HUES64 (cell line): ENCODE measurements at regions not wholly inside any gene's neighbourhood (a gene's known extent, or its start where the extent isn't known, plus 50 kb on each side); places are given as distances from the start of the nearest gene placed in this dataset.

ENCODE experiments used
- H3K27ac ChIP-seq: 2 replicates; pipeline ENCODE4 v1.7.0; 2013; ENCODE audit warnings: low read depth, low read length, inconsistent platforms
- H3K27me3 ChIP-seq: 2 replicates; pipeline ENCODE4 v1.6.1; 2013; ENCODE audit warnings: mild to moderate bottlenecking, low read length; ENCODE audit not compliant: insufficient read depth
- H3K36me3 ChIP-seq: 2 replicates; pipeline ENCODE4 v1.6.1; 2013; ENCODE audit warnings: mild to moderate bottlenecking, low read length; ENCODE audit not compliant: insufficient read depth
- H3K4me1 ChIP-seq: 2 replicates; pipeline ENCODE4 v1.6.1; 2013; ENCODE audit warnings: mild to moderate bottlenecking, low read length, moderate library complexity; ENCODE audit not compliant: insufficient read depth
- H3K4me3 ChIP-seq: 2 replicates; pipeline ENCODE4 v1.5.1; 2013; ENCODE audit warnings: mild to moderate bottlenecking, low read length, moderate library complexity
- H3K9ac ChIP-seq: 2 replicates; pipeline ENCODE4 v1.6.1; 2013; ENCODE audit warnings: mild to moderate bottlenecking, low read depth, low read length
- H3K9me3 ChIP-seq: 2 replicates; pipeline ENCODE4 v1.6.1; 2013; ENCODE audit warnings: low read depth, low read length; ENCODE audit not compliant: insufficient read depth
- WGBS: fragments of 150-250, 120-280 bp; methylation state at CpG from one replicate; pipeline ENCODE4 v1.1.7; 2013; ENCODE audit warnings: missing lambda C conversion rate; 5-methylcytosine and 5-hydroxymethylcytosine counted together

DNA sequence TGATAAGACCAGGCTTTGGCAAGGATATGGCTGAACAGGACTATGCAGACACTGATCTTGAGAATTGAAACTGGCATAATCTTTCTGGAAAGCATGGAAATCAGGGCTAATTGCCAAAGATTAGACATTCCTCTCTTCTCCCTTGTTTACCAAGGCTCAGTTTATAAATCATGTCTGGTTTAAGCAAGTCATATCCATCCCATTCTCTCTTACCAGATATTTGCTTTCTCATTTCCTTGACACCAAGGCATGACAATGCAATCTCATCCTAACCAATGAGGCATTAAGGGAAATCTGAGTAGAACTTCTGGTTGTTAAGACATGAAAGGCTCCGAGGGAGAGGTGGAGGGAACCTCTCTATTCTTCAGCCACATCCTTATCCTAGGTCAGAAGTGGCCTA is 110.3 kb upstream of the CEP85L start:
- Histone ChIP-seq H3K9me3 (no peaks in the 10 kb centered on the region), H3K4me3 (no peak overlapping the region), H3K27ac (no peak overlapping the region), H3K4me1 (no peaks in the 10 kb centered on the region), H3K27me3 (no peaks in the 10 kb centered on the region), H3K36me3 (no peaks in the 10 kb centered on the region), H3K9ac (no peak overlapping the region)
- no CpG with 5 or more reads among the region's 1 CpG for WGBS

DNA sequence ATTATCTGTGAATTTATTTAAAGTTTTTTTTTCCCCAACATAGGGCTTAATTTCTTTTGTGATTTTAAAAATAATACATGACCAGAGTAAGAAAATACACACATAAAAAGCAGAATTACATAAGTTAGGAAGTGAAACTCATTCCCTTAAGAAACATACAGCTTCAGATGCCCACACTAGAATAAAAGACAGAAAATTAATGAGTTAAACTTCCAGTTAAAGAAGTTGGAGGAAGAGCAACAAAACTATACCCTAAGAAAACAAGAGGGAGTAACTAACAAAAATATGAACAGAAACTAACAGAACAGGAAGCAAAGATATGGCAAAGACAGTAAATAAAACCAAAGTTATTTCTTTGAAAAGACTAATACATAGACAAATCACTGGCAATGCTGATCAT is 107.6 kb upstream of the CEP85L start:
- Histone ChIP-seq H3K4me3 (no peak overlapping the region), H3K4me1 (no peaks in the 10 kb centered on the region), H3K9ac (no peak overlapping the region), H3K36me3 (no peaks in the 10 kb centered on the region), H3K27ac (no peak overlapping the region), H3K27me3 (no peaks in the 10 kb centered on the region), H3K9me3 (no peaks in the 10 kb centered on the region)

DNA sequence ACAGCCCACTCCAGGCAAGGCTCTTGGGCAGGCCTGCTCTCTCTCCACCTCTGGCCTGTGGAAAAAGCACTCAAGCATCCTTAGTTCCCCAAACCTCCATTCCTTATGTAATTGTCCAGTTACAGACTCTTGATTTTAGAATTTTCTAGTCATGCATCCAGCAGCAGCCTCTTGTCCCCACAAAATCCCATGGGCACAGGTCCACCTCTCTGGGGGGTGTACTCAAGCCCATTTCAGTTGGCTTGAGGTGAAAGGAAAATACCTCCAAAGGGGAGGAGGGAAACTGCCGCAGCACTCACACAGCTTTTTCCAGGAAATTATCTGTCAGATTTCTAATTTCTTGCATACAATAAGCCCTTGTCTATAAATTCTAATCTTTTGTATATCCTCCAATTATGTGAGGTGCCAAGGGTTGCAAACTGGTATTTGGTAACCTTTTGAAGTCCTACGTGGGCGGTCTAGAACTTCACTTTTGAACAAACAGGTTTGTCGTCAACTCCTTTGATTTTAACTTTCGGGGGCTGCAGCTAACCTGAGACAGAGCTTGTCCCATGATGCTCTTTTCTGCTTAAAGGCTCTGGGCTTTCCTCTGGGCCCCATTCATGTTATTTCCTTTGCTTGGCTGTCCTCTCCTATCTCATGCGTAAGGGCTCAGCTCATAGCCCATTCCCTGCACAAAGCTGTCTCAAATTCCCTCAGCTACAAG is 104.7 kb upstream of the CEP85L start:
- WGBS, result 94% methylated on average over 5 of the region's 6 CpGs
- no peaks in the 10 kb centered on the region for H3K4me1 ChIP-seq
- no peak overlapping the region for H3K4me3 ChIP-seq
- H3K36me3 ChIP-seq, result no peaks in the 10 kb centered on the region
- no peaks in the 10 kb centered on the region for H3K9me3 ChIP-seq
- H3K27me3 ChIP-seq, result no peaks in the 10 kb centered on the region
- no peak overlapping the region for H3K27ac ChIP-seq
- H3K9ac ChIP-seq, result no peak overlapping the region

DNA sequence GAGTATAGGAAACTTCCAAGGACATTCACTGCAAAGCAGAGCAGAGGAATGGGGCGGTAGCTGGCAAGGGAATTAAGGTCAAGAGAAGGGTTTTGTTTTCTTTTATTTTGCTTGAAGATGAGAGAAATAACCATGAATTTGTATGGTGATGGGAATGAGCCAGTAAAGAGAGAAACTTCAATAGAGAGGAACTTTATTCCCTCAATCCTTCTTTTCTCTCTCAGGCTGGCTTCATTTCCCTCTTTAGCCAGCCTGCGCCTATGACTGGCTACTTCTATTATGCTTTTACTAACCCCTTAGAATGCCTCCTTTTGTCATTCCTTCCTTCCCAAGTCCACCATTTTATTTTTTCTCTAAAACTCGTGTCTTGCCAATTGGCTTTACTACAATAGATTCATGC is 101.4 kb upstream of the CEP85L start:
- H3K9ac ChIP-seq, result no peak overlapping the region

DNA sequence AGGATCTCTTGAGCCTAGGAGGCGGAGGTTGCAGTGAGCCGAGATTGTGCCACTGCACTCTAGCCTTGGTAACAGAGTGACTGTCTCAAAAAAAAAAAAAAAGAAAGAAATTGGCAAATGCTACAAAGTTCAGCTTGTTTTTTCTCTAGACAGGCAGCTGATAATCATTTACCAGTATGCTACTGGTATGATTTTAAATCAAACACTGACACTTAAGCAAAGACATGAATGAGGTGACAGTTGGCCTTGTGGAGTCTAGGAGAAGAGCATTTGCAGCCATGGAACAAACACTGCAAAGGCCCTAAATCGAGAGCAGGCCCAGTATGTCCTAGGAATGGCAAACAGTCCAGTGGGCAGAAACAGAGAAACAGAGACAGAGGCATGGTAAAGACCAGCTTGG is 99.7 kb upstream of the CEP85L start:
- Histone ChIP-seq H3K27me3 (no peaks in the 10 kb centered on the region), H3K4me3 (no peak overlapping the region), H3K27ac (no peak overlapping the region), H3K9me3 (no peaks in the 10 kb centered on the region), H3K4me1 (peaks cover 17% of the 10 kb centered on the region), H3K9ac (no peak overlapping the region), H3K36me3 (no peaks in the 10 kb centered on the region)
- WGBS, result 90% methylated on average over 3 of the region's 3 CpGs

More for the DNA sequence above, 101.4 kb upstream of the CEP85L start:
- H3K9me3 ChIP-seq, result no peaks in the 10 kb centered on the region
- no peaks in the 10 kb centered on the region for H3K27me3 ChIP-seq
- H3K4me1 ChIP-seq, result peaks cover 11% of the 10 kb centered on the region
- no peaks in the 10 kb centered on the region for H3K36me3 ChIP-seq
- WGBS, result 91% methylated on average over 3 of the region's 3 CpGs
- H3K4me3 ChIP-seq, result no peak overlapping the region
- H3K27ac ChIP-seq, result no peak overlapping the region

DNA sequence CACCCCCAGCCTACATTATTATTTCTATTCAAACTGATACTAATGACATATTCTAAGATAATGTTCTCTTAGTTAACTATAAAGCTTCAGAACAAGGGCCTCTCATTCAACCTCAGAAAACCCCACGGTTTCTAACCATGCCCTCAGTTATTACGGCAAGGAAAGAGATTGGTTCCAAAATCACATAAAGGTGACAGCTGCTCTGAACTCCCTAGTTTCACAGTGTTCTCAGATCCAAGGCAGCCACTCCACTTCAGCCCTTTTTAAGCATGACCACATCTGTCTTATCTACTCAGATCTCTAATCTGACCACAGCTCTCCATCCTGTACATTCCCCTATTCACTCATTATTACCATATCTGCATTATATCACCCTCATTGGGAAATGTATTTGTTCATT is 98.8 kb upstream of the CEP85L start:
- Histone ChIP-seq H3K9ac (no peak overlapping the region), H3K4me1 (peaks cover 18% of the 10 kb centered on the region), H3K36me3 (no peaks in the 10 kb centered on the region), H3K9me3 (no peaks in the 10 kb centered on the region), H3K27me3 (no peaks in the 10 kb centered on the region), H3K4me3 (no peak overlapping the region), H3K27ac (no peak overlapping the region)
- WGBS, result 90% methylated on average over 2 of the region's 2 CpGs

DNA sequence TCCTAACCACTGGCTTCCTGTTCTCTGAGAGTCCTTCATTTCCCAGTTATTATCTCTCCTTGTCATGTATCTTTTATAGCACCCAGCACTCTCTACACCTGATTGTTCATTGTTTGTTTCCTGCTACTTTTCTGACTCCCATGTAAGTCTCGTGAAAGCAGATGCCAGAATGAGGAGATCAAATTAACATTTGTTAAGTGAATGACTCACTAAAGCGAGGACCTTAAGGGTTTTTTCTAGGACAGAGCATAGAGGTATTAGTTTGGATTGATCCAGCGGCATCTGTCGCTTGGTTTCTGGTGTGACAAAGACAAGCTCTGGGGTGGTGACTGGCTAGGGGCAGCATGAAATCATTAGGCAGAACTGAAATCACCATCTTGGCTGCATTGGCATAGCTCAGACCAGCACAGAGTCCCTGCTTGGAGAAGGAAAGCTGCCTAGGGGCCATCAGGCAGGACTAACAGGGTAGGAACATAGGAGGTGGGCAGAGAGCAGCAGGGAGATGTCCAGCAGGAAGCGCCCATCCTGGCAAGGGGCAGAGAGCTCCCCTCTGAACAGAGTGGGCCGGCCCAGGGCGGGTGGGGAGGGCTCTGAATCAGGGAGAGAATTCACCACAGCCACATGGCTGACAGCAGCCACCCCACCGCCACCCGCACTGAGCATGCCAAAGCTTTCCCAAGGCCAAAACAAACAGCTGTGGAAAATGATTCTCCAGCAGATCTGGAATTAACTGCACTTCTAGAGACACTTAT is 97.1 kb upstream of the CEP85L start:
- Histone ChIP-seq H3K27me3 (no peaks in the 10 kb centered on the region), H3K9me3 (no peaks in the 10 kb centered on the region), H3K4me1 (peaks cover 18% of the 10 kb centered on the region), H3K36me3 (no peaks in the 10 kb centered on the region), H3K27ac (no peak overlapping the region; the same call in 1 of the 2 replicates), H3K9ac (no peak overlapping the region), H3K4me3 (no peak overlapping the region)
- 45% methylated on average over 9 of the region's 9 CpGs for WGBS

DNA sequence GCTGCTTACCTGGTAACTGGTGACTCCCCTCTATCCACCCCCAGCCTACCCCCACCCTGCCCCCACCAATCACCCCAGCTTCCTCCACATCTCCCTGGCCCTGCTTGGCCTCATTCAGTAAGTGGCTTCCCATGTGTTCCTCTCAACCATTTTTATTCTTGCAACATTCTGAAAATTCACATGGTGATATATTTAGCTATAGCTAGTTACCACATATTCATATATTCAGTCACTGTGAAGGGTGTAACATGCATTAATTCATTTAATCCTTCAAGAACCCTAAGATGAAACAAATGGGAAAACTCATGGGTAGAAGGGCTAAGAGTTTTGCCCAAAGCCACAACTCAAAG is 95.4 kb upstream of the CEP85L start:
- Histone ChIP-seq H3K27ac (no peak overlapping the region), H3K9ac (no peak overlapping the region), H3K36me3 (no peaks in the 10 kb centered on the region), H3K9me3 (no peaks in the 10 kb centered on the region), H3K4me1 (peaks cover 18% of the 10 kb centered on the region), H3K27me3 (no peaks in the 10 kb centered on the region), H3K4me3 (no peak overlapping the region)

DNA sequence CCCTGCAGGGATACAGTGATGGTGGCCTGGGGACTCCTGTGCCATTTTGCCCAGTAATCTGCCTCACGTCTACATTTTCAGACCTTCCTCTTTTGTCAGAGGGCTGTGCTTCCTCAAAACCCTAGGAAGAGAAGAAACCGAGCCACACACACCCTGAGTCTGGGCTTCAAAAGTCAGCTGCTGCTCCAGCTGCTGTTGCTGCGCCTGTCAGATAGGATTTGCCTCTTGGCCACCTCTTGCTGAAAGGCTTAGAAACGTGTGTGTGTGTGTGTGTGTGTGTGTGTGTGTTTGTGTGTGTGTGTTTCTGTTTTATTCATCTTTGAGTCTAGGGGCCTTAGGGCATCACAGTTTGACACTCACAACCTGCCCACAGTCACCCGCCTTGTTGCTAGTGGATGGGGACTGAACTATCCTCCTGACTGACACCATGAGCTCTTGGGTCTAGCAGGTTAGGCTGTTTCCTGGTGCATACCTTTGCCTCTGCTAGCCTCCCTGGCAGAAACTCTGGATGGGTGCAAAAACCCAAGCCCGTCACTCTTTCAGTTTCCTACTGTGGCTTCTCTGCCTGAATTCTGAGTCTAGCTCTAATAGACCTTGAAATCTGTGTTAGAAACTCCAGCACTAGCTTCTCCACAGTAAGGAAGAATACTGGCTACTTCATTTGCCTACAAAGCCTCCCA is 94.9 kb upstream of the CEP85L start:
- no peaks in the 10 kb centered on the region for H3K27me3 ChIP-seq
- H3K36me3 ChIP-seq, result no peaks in the 10 kb centered on the region
- H3K4me1 ChIP-seq, result peaks cover 18% of the 10 kb centered on the region
- WGBS, result 82% methylated on average over 6 of the region's 6 CpGs
- H3K9ac ChIP-seq, result no peak overlapping the region
- no peak overlapping the region for H3K4me3 ChIP-seq
- no peak overlapping the region for H3K27ac ChIP-seq
- no peaks in the 10 kb centered on the region for H3K9me3 ChIP-seq

DNA sequence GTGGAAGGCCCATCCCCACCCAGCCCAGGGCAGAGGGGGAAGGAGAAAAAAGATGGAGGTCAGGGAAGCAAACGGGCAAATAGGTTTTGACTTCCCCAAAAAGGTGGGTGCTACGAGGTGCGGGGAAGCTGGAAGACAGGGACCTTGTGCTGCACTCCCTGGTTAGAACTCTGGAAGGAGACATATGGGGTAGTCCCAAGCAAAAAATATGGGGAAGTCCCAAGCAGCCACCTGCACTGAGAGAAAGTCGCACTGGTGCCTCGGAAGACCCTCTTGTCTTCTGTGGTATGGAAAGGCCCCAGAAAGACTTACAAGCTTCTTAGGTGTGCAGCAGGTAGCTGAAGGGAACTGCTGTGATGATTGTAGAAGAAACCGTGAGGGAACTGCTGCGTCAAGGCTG is 93.8 kb upstream of the CEP85L start:
- peaks cover 18% of the 10 kb centered on the region for H3K4me1 ChIP-seq
- no peak overlapping the region for H3K4me3 ChIP-seq
- H3K9me3 ChIP-seq, result no peaks in the 10 kb centered on the region
- H3K9ac ChIP-seq, result no peak overlapping the region
- H3K36me3 ChIP-seq, result no peaks in the 10 kb centered on the region
- H3K27me3 ChIP-seq, result no peaks in the 10 kb centered on the region
- H3K27ac ChIP-seq, result no peak overlapping the region
- 96% methylated on average over 7 of the region's 7 CpGs for WGBS

DNA sequence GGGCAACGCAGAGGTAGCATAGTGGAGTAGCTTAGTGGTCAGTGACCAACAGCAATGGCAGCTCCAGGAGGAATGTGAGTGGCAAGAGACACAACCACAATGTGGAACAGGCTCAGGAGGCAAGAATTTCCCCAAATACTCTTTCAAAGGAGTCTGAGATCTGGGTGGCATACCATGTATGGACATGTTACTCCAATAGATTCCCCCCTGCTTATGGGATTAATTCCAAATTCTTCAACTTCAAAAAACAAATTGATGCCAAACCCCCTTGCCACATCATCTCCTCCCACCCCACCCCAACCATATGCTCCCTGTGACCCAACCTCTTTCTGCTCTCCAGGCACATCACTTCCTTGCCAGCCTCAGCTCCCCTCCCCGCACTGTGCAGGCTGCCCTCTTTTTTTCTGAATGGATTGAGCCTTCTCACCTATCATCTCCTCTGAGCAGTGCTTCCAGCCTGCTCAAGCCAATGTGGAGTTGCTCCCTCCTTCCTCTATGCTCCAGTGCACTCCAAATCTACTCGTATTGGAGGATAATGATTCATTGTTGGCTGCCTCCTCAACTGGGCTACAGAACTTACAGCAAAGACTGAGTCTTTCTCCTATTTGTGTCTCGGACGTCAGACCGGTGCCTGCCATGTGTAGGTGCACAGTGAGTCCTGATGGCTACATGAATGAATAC is 93.0 kb upstream of the CEP85L start:
- H3K36me3 ChIP-seq, result no peaks in the 10 kb centered on the region
- no peak overlapping the region for H3K4me3 ChIP-seq
- H3K9ac ChIP-seq, result no peak overlapping the region
- 96% methylated on average over 6 of the region's 6 CpGs for WGBS
- peaks cover 18% of the 10 kb centered on the region for H3K4me1 ChIP-seq
- no peaks in the 10 kb centered on the region for H3K9me3 ChIP-seq
- no peaks in the 10 kb centered on the region for H3K27me3 ChIP-seq
- no peak overlapping the region for H3K27ac ChIP-seq
